Memory B cell (primary cell): ENCODE measurements at regions not wholly inside any gene's neighbourhood (a gene's known extent, or its start where the extent isn't known, plus 50 kb on each side); places are given as distances from the start of the nearest gene placed in this dataset.

Experiments used
- ATAC-seq: fragments of 150-1000 bp; cut with Tn5 transposase; 2 replicates; pipeline ENCODE4 v1.10.0; 2021; ENCODE audit warnings: low read depth, mild to moderate bottlenecking, moderate library complexity
- DNase-seq, 2 donors: peaks; one replicate each; pipeline ENCODE4 v3.0.0; 2022; ENCODE audit warnings: low spot score in 2 of 2
- H3K27ac Mint-ChIP-seq: one replicate; pipeline ENCODE4 v1.8.0; 2022; ENCODE audit warnings: mild to moderate bottlenecking, moderate library complexity, mixed read lengths
- H3K27me3 Mint-ChIP-seq: one replicate; pipeline ENCODE4 v1.8.0; 2022; ENCODE audit warnings: mixed read lengths
- H3K36me3 Mint-ChIP-seq: one replicate; pipeline ENCODE4 v1.8.0; 2022; ENCODE audit warnings: mild to moderate bottlenecking, mixed read lengths
- H3K4me1 Mint-ChIP-seq: one replicate; pipeline ENCODE4 v1.8.0; 2022; ENCODE audit warnings: mixed read lengths
- H3K4me3 Mint-ChIP-seq: one replicate; pipeline ENCODE4 v1.8.0; 2022; ENCODE audit warnings: mild to moderate bottlenecking, moderate library complexity, mixed read lengths
- H3K9me3 Mint-ChIP-seq: one replicate; pipeline ENCODE4 v1.8.0; 2022; ENCODE audit warnings: mixed read lengths

- no peaks in the 10 kb centered on the region for H3K9me3 Mint-ChIP-seq
- no peaks in the 10 kb centered on the region for H3K36me3 Mint-ChIP-seq
- H3K4me1 Mint-ChIP-seq: peaks cover 14% of the 10 kb centered on the region
- DNase-seq: no peak
- no peak overlapping the region for H3K27ac Mint-ChIP-seq
- no peak overlapping the region for H3K4me3 Mint-ChIP-seq
- peaks cover 5% of the 10 kb centered on the region for H3K27me3 Mint-ChIP-seq
- ATAC-seq: peak; percentile 66
These were observed 50.8 kb upstream of the MYLIP start for GRCh38 chr6:16078064-16078463.

GRCh38 chr6:16069671-16070070, 59.2 kb upstream of the MYLIP start:
- Mint-ChIP-seq H3K36me3 (peaks cover 2% of the 10 kb centered on the region), H3K4me3 (no peak overlapping the region), H3K27ac (no peak overlapping the region), H3K4me1 (no peaks in the 10 kb centered on the region), H3K27me3 (peaks cover 11% of the 10 kb centered on the region), H3K9me3 (no peaks in the 10 kb centered on the region)
- DNase-seq (no peak), ATAC-seq (no peak)

- no peaks in the 10 kb centered on the region for H3K9me3 Mint-ChIP-seq
- H3K27me3 Mint-ChIP-seq: peaks cover 9% of the 10 kb centered on the region
- H3K36me3 Mint-ChIP-seq: peaks cover 2% of the 10 kb centered on the region
- H3K27ac Mint-ChIP-seq: no peak overlapping the region
- H3K4me3 Mint-ChIP-seq: no peak overlapping the region
- DNase-seq (no peak), ATAC-seq (no peak)
- H3K4me1 Mint-ChIP-seq: no peaks in the 10 kb centered on the region
These were observed 59.7 kb upstream of the MYLIP start for GRCh38 chr6:16069222-16069621.

- H3K27me3 Mint-ChIP-seq: peaks cover 12% of the 10 kb centered on the region
- no peak for DNase-seq
- H3K27ac Mint-ChIP-seq: no peak overlapping the region
These were observed 61.3 kb upstream of the MYLIP start for GRCh38 chr6:16067568-16067967.

GRCh38 chr6:16064671-16065072, 64.2 kb upstream of the MYLIP start:
- ATAC-seq: no peak
- H3K27ac Mint-ChIP-seq: no peak overlapping the region
- H3K36me3 Mint-ChIP-seq: peaks cover 2% of the 10 kb centered on the region
- H3K4me1 Mint-ChIP-seq: no peaks in the 10 kb centered on the region
- H3K27me3 Mint-ChIP-seq: peaks cover 4% of the 10 kb centered on the region
- H3K4me3 Mint-ChIP-seq: no peak overlapping the region
- no peaks in the 10 kb centered on the region for H3K9me3 Mint-ChIP-seq
- DNase-seq: no peak

More at GRCh38 chr6:16067568-16067967, 61.3 kb upstream of the MYLIP start:
- peaks cover 2% of the 10 kb centered on the region for H3K36me3 Mint-ChIP-seq
- no peaks in the 10 kb centered on the region for H3K4me1 Mint-ChIP-seq
- H3K9me3 Mint-ChIP-seq: no peaks in the 10 kb centered on the region
- ATAC-seq: no peak
- H3K4me3 Mint-ChIP-seq: no peak overlapping the region

GRCh38 chr6:16063580-16063979, 65.3 kb upstream of the MYLIP start:
- DNase-seq: no peak
- H3K27ac Mint-ChIP-seq: no peak overlapping the region
- no peak for ATAC-seq
- H3K36me3 Mint-ChIP-seq: peaks cover 2% of the 10 kb centered on the region
- H3K4me3 Mint-ChIP-seq: no peak overlapping the region
- H3K4me1 Mint-ChIP-seq: peaks cover 3% of the 10 kb centered on the region
- H3K27me3 Mint-ChIP-seq: peaks cover 5% of the 10 kb centered on the region
- no peaks in the 10 kb centered on the region for H3K9me3 Mint-ChIP-seq

GRCh38 chr6:16061818-16062217, 67.1 kb upstream of the MYLIP start:
- Mint-ChIP-seq H3K4me3 (no peak overlapping the region), H3K9me3 (no peaks in the 10 kb centered on the region), H3K4me1 (peaks cover 3% of the 10 kb centered on the region), H3K36me3 (peaks cover 2% of the 10 kb centered on the region), H3K27me3 (peaks cover 6% of the 10 kb centered on the region), H3K27ac (no peak overlapping the region)
- ATAC-seq (no peak), DNase-seq (no peak)

- ATAC-seq: no peak
- peaks cover 5% of the 10 kb centered on the region for H3K27me3 Mint-ChIP-seq
These were observed 68.8 kb upstream of the MYLIP start for GRCh38 chr6:16060039-16060438.

GRCh38 chr6:16059496-16059895, 69.4 kb upstream of the MYLIP start:
- DNase-seq: no peak
- no peaks in the 10 kb centered on the region for H3K9me3 Mint-ChIP-seq
- no peak overlapping the region for H3K4me3 Mint-ChIP-seq

More at GRCh38 chr6:16060039-16060438, 68.8 kb upstream of the MYLIP start:
- Mint-ChIP-seq H3K4me3 (no peak overlapping the region), H3K9me3 (no peaks in the 10 kb centered on the region), H3K27ac (no peak overlapping the region), H3K36me3 (no peaks in the 10 kb centered on the region), H3K4me1 (peaks cover 6% of the 10 kb centered on the region)
- DNase-seq: no peak

GRCh38 chr6:16058929-16059345, 69.9 kb upstream of the MYLIP start:
- Mint-ChIP-seq H3K4me3 (no peak overlapping the region), H3K4me1 (peaks cover 6% of the 10 kb centered on the region), H3K9me3 (no peaks in the 10 kb centered on the region), H3K36me3 (no peaks in the 10 kb centered on the region), H3K27me3 (peaks cover 4% of the 10 kb centered on the region), H3K27ac (peak overlapping the region; percentile 36)
- DNase-seq (no peak), ATAC-seq (no peak)

More at GRCh38 chr6:16059496-16059895, 69.4 kb upstream of the MYLIP start:
- Mint-ChIP-seq H3K36me3 (no peaks in the 10 kb centered on the region), H3K4me1 (peaks cover 6% of the 10 kb centered on the region), H3K27ac (no peak overlapping the region), H3K27me3 (peaks cover 4% of the 10 kb centered on the region)
- no peak for ATAC-seq

GRCh38 chr6:16058201-16058928, 70.5 kb upstream of the MYLIP start:
- peaks cover 2% of the 10 kb centered on the region for H3K27me3 Mint-ChIP-seq
- H3K27ac Mint-ChIP-seq: peak overlapping the region; percentile 36

GRCh38 chr6:16057446-16057845, 71.4 kb upstream of the MYLIP start:
- DNase-seq: no peak
- peaks cover 6% of the 10 kb centered on the region for H3K4me1 Mint-ChIP-seq
- no peak for ATAC-seq
- H3K36me3 Mint-ChIP-seq: no peaks in the 10 kb centered on the region
- H3K27ac Mint-ChIP-seq: no peak overlapping the region
- H3K9me3 Mint-ChIP-seq: no peaks in the 10 kb centered on the region
- H3K27me3 Mint-ChIP-seq: peaks cover 1% of the 10 kb centered on the region
- no peak overlapping the region for H3K4me3 Mint-ChIP-seq

More at GRCh38 chr6:16058201-16058928, 70.5 kb upstream of the MYLIP start:
- Mint-ChIP-seq H3K4me3 (no peak overlapping the region), H3K9me3 (no peaks in the 10 kb centered on the region), H3K4me1 (peaks cover 6% of the 10 kb centered on the region), H3K36me3 (no peaks in the 10 kb centered on the region)
- no peak for DNase-seq
- no peak for ATAC-seq

- Mint-ChIP-seq H3K27me3 (peaks cover 3% of the 10 kb centered on the region), H3K4me1 (peaks cover 6% of the 10 kb centered on the region), H3K36me3 (no peaks in the 10 kb centered on the region), H3K4me3 (no peak overlapping the region), H3K9me3 (no peaks in the 10 kb centered on the region), H3K27ac (no peak overlapping the region)
- ATAC-seq (no peak), DNase-seq (no peak)
These were observed 72.5 kb upstream of the MYLIP start for GRCh38 chr6:16056263-16056870.

- no peak for DNase-seq
- Mint-ChIP-seq H3K27me3 (peaks cover 3% of the 10 kb centered on the region), H3K4me1 (peaks cover 6% of the 10 kb centered on the region), H3K27ac (no peak overlapping the region), H3K36me3 (no peaks in the 10 kb centered on the region), H3K9me3 (no peaks in the 10 kb centered on the region), H3K4me3 (no peak overlapping the region)
- ATAC-seq: no peak
These were observed 73.0 kb upstream of the MYLIP start for GRCh38 chr6:16055852-16056251.

- no peak for DNase-seq
- Mint-ChIP-seq H3K27ac (no peak overlapping the region), H3K27me3 (peaks cover 2% of the 10 kb centered on the region), H3K9me3 (no peaks in the 10 kb centered on the region), H3K4me1 (no peaks in the 10 kb centered on the region), H3K36me3 (no peaks in the 10 kb centered on the region), H3K4me3 (no peak overlapping the region)
- ATAC-seq: no peak
These were observed 79.7 kb upstream of the MYLIP start for GRCh38 chr6:16049168-16049567.
